Tibial artery (tissue), 4 donors: ENCODE measurements at regions not wholly inside any gene's neighbourhood (a gene's known extent, or its start where the extent isn't known, plus 50 kb on each side); places are given as distances from the start of the nearest gene placed in this dataset.
A peak's percentile ranks its signal among the peaks of the same experiment; 100 is the strongest.

Experiments used
- DNase-seq, 2 donors: peaks; one replicate each; pipeline ENCODE4 v3.0.0-alpha.2; 2019
- H3K27ac ChIP-seq, 2 donors: fragments of 200-600 bp; sonication (generic) in 1 of 2; 1 replicate in 1 of 2; 2 replicates in 1 of 2; pipeline ENCODE4 v1.5.1; 2018 to 2019; ENCODE audit warnings: mild to moderate bottlenecking in 1 of 2
- H3K27me3 ChIP-seq, 2 donors: fragments of 200-600 bp; sonication (generic) in 1 of 2; one replicate each; pipeline versions ENCODE4 v1.5.1 to v1.6.0; 2016 to 2019
- H3K36me3 ChIP-seq, 3 donors: fragments of 200-600 bp; sonication (generic) in 2 of 3; one replicate each; pipeline ENCODE4 v1.5.1; 2016 to 2019; ENCODE audit warnings: mild to moderate bottlenecking in 2 of 3
- H3K4me1 ChIP-seq, 4 donors: fragments of 200-600 bp; sonication (generic) in 2 of 4; 1 replicate in 3 of 4; 2 replicates in 1 of 4; pipeline ENCODE4 v1.5.1; 2016 to 2019
- H3K4me3 ChIP-seq, 2 donors: fragments of 200-600 bp; sonication (generic) in 1 of 2; 1 replicate in 1 of 2; 2 replicates in 1 of 2; pipeline ENCODE4 v1.5.1; 2018 to 2019; ENCODE audit warnings: mild to moderate bottlenecking in 2 of 2
- H3K9me3 ChIP-seq, 3 donors: fragments of 200-600 bp; sonication (generic) in 1 of 3; one replicate each; pipeline ENCODE4 v1.5.1; 2016 to 2019
- intact Hi-C: fragments of 100-400 bp; cut with DNase I; formaldehyde crosslinking; loops from one replicate; pipeline ENCODE4 v1.15.0; 2023; ENCODE audit warnings: low total_unique reads
- TF ChIP-seq, protein P1 (sequence below), 2 experiments: fragments of 200-600 bp in 1 of 2; fragments of 450-650 bp in 1 of 2; IDR thresholded peaks; one replicate each; pipeline ENCODE4 v1.5.1; 2017 to 2019; ENCODE audit warnings: antibody characterized with exemption in 2 of 2, mild to moderate bottlenecking in 1 of 2, moderate library complexity in 1 of 2

DNA sequence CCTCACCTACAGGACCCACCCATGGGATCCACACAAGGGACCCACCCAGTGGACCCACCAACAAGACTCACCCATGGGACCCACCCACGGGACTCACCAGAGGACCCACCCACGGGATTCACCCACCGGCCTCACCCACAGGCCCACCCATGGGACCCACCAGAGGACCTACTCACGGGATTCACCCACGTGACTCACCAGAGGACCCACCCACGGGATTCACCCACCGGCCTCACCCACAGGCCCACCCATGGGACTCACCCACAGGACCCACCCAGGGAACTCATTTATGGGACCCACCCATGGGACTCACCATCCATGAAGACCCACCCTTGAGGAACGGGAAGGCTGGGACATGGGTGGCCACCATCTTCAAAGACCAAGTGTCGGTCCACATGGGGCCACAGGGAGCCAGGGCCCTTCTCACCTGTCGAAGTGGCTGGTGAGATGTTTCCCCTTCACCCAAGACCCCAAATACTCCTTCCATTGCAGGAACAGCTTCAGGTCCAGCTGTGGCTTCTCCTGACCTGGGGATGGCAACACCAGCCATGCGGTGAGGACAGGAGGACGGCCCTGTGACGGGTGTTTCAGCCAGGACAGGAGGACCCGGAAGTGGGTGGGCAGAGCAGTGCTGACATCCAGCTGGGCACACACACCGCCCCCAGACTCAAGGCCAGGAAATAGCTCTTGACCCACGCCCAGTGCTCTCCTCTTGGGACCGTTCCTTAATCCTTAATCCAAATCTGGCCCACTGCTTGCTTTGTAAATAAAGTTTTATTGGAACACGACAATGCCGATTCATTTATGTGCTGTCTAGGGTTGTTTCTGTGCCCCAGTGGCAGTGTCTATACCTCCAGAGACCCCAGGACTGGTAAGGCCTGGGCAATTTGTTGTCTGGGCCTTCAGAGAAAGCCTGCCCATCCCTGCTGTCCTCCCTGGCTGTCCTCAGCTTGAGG, 1005.1 kb downstream of the BRD1 start:
- Histone ChIP-seq H3K27ac (no peak overlapping the region), H3K4me1 (peaks cover 0 to 5% (median 0%) of the 10 kb centered on the region in 4 donors), H3K9me3 (no peaks in the 10 kb centered on the region), H3K27me3 (peaks cover 0 to 42% of the 10 kb centered on the region in 2 donors), H3K36me3 (no peaks in the 10 kb centered on the region), H3K4me3 (no peak overlapping the region)
- TF ChIP-seq, protein P1, sequence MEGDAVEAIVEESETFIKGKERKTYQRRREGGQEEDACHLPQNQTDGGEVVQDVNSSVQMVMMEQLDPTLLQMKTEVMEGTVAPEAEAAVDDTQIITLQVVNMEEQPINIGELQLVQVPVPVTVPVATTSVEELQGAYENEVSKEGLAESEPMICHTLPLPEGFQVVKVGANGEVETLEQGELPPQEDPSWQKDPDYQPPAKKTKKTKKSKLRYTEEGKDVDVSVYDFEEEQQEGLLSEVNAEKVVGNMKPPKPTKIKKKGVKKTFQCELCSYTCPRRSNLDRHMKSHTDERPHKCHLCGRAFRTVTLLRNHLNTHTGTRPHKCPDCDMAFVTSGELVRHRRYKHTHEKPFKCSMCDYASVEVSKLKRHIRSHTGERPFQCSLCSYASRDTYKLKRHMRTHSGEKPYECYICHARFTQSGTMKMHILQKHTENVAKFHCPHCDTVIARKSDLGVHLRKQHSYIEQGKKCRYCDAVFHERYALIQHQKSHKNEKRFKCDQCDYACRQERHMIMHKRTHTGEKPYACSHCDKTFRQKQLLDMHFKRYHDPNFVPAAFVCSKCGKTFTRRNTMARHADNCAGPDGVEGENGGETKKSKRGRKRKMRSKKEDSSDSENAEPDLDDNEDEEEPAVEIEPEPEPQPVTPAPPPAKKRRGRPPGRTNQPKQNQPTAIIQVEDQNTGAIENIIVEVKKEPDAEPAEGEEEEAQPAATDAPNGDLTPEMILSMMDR (IDR thresholded peaks at IDR 0.05): no peak
- peak in 1 of 2 donors; percentile 58 for DNase-seq
- intact Hi-C loops: no loop called here

- Histone ChIP-seq H3K27me3 (peaks cover 0 to 34% of the 10 kb centered on the region in 2 donors), H3K36me3 (no peaks in the 10 kb centered on the region), H3K4me1 (peaks cover 0 to 4% (median 0%) of the 10 kb centered on the region in 4 donors), H3K4me3 (no peak overlapping the region), H3K9me3 (no peaks in the 10 kb centered on the region), H3K27ac (no peak overlapping the region)
- intact Hi-C loops: no loop called here
- TF ChIP-seq, protein P1 (IDR thresholded peaks at IDR 0.05): no peak
- peak in 1 of 2 donors; percentile 55 for DNase-seq
These were observed 1005.9 kb downstream of the BRD1 start for GRCh38 chr22:48821727-48822126.

- Histone ChIP-seq H3K27me3 (peaks cover 0 to 30% of the 10 kb centered on the region in 2 donors), H3K27ac (no peak overlapping the region), H3K4me1 (peaks cover 0 to under 1% (median 0%) of the 10 kb centered on the region in 4 donors), H3K4me3 (no peak overlapping the region), H3K9me3 (no peaks in the 10 kb centered on the region), H3K36me3 (no peaks in the 10 kb centered on the region)
- intact Hi-C loops: no loop called here
- TF ChIP-seq, protein P1 (IDR thresholded peaks at IDR 0.05): no peak
- peak in 1 of 2 donors; percentile 52 for DNase-seq
These were observed 1006.4 kb downstream of the BRD1 start for GRCh38 chr22:48821346-48821690.

GRCh38 chr22:48820481-48821345, 1007.0 kb downstream of the BRD1 start:
- peaks cover 0 to 27% of the 10 kb centered on the region in 2 donors for H3K27me3 ChIP-seq
- intact Hi-C loops: no loop called here
- no peaks in the 10 kb centered on the region for H3K36me3 ChIP-seq
- DNase-seq: peak in 1 of 2 donors; percentile 61
- no peak overlapping the region for H3K4me3 ChIP-seq
- H3K9me3 ChIP-seq: no peaks in the 10 kb centered on the region
- no peaks in the 10 kb centered on the region for H3K4me1 ChIP-seq
- TF ChIP-seq, protein P1 (IDR thresholded peaks at IDR 0.05): no peak
- H3K27ac ChIP-seq: no peak overlapping the region

DNA sequence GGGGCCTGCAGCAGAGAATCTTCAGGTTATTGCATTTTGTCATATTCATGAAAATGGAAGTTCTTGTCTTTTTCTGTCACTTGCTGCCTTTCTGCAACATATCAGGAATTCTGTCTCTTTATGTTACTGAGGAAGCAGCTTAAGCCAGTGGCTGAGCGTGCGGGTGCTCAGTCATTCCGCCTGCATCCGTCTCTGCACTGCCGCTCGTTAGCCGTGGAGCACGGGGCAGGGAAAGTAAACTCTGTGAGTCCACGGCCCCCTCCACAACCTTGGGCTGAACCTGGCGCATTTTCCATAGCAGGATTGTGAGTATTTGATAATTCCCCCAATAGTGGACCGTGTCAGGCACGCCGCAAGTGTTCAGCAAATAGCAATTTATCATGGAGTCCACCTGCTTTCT, 1007.7 kb downstream of the BRD1 start:
- intact Hi-C loops: no loop called here
- TF ChIP-seq, protein P1 (IDR thresholded peaks at IDR 0.05): no peak
- Histone ChIP-seq H3K36me3 (no peaks in the 10 kb centered on the region), H3K27me3 (peaks cover 0 to 20% of the 10 kb centered on the region in 2 donors), H3K4me3 (no peak overlapping the region), H3K27ac (no peak overlapping the region), H3K4me1 (no peaks in the 10 kb centered on the region), H3K9me3 (no peaks in the 10 kb centered on the region)
- peak in 1 of 2 donors; percentile 24 for DNase-seq
